DMS114 treated with DMSO at 0.1 percent for 48 hours (cell line): ENCODE measurements at regions not wholly inside any gene's neighbourhood (a gene's known extent, or its start where the extent isn't known, plus 50 kb on each side); places are given as distances from the start of the nearest gene placed in this dataset.

Experiments used
- DNase-seq: peaks from one replicate; lab custom pipeline; 2025; ENCODE audit not compliant: unreplicated experiment; lab: John Stamatoyannopoulos, UW

- DNase-seq, result no peak
Observed at GRCh38 chr3:178393824-178394223, 142.4 kb upstream of the KCNMB2 start.

- DNase-seq, result no peak
Observed at GRCh38 chr3:178396318-178396717, 139.9 kb upstream of the KCNMB2 start.

- no peak for DNase-seq
Observed at GRCh38 chr3:178397202-178397601, 139.0 kb upstream of the KCNMB2 start.

GRCh38 chr3:178397836-178398235 lies 138.4 kb upstream of the KCNMB2 start:
- DNase-seq, result no peak

GRCh38 chr3:178404961-178405360 lies 131.3 kb upstream of the KCNMB2 start:
- no peak for DNase-seq

GRCh38 chr3:178405531-178405930 lies 130.7 kb upstream of the KCNMB2 start:
- no peak for DNase-seq

GRCh38 chr3:178406206-178406605 lies 130.0 kb upstream of the KCNMB2 start:
- no peak for DNase-seq

- DNase-seq, result no peak
Observed at GRCh38 chr3:178415384-178415783, 120.9 kb upstream of the KCNMB2 start.

GRCh38 chr3:178417736-178418135 lies 118.5 kb upstream of the KCNMB2 start:
- DNase-seq, result no peak

GRCh38 chr3:178419071-178419470 lies 117.2 kb upstream of the KCNMB2 start:
- DNase-seq, result peak; percentile 37

- DNase-seq, result no peak
Observed at GRCh38 chr3:178420033-178420432, 116.2 kb upstream of the KCNMB2 start.

GRCh38 chr3:178421069-178421468 lies 115.2 kb upstream of the KCNMB2 start:
- no peak for DNase-seq

- no peak for DNase-seq
Observed at GRCh38 chr3:178422406-178422805, 113.8 kb upstream of the KCNMB2 start.

- DNase-seq, result no peak
Observed at GRCh38 chr3:178428037-178428436, 108.2 kb upstream of the KCNMB2 start.

GRCh38 chr3:178434206-178434805 lies 101.9 kb upstream of the KCNMB2 start:
- peak; percentile 30 for DNase-seq

- DNase-seq, result no peak
Observed at GRCh38 chr3:178435575-178435974, 100.7 kb upstream of the KCNMB2 start.

GRCh38 chr3:178436773-178437172 lies 99.5 kb upstream of the KCNMB2 start:
- DNase-seq, result peak; percentile 41

- DNase-seq, result no peak
Observed at GRCh38 chr3:178437236-178437635, 99.0 kb upstream of the KCNMB2 start.

GRCh38 chr3:178439504-178439903 lies 96.7 kb upstream of the KCNMB2 start:
- no peak for DNase-seq

- no peak for DNase-seq
Observed at GRCh38 chr3:178440043-178440442, 96.2 kb upstream of the KCNMB2 start.

- DNase-seq, result no peak
Observed at GRCh38 chr3:178443634-178444033, 92.6 kb upstream of the KCNMB2 start.

- DNase-seq, result no peak
Observed at GRCh38 chr3:178445139-178445538, 91.1 kb upstream of the KCNMB2 start.

- no peak for DNase-seq
Observed at GRCh38 chr3:178446059-178446458, 90.2 kb upstream of the KCNMB2 start.
